Choroid plexus epithelial cell (primary cell): ENCODE measurements at regions not wholly inside any gene's neighbourhood (a gene's known extent, or its start where the extent isn't known, plus 50 kb on each side); places are given as distances from the start of the nearest gene placed in this dataset.

Experiments used
- DNase-seq: peaks from one replicate; pipeline ENCODE4 v3.0.0-alpha.2; 2010; ENCODE audit warnings: low read depth
- H3K4me3 ChIP-seq: 2 replicates; pipeline ENCODE4 v1.5.1; 2011; ENCODE audit warnings: low read depth, mild to moderate bottlenecking, control low read depth, low read length, moderate library complexity
- TF ChIP-seq, protein P1 (sequence below): conservative IDR thresholded peaks from 2 replicates; pipeline ENCODE4 v1.5.1; 2011; ENCODE audit warnings: low read depth, mild to moderate bottlenecking, control low read depth, inconsistent platforms, low read length, moderate library complexity

DNA sequence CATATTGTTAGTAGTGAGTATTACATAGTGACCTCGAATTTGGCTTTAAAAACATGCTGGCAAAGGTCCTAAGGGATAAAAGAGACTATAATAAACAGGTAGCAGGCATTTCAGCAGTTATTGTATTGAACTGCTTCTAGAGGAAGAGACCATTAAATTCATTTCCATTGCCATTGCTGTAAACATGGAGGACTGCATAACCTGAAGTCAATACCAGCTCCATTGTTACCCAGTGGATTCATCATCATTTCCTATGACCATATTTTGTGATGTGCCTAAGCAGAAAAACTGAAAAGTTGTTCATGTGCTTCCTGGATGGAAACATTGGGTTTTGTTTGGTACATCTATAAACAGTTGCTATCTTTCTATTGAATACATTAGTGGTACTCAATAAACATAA, 482.5 kb upstream of the UBE2E2 start:
- H3K4me3 ChIP-seq, result no peak overlapping the region
- TF ChIP-seq, protein P1, sequence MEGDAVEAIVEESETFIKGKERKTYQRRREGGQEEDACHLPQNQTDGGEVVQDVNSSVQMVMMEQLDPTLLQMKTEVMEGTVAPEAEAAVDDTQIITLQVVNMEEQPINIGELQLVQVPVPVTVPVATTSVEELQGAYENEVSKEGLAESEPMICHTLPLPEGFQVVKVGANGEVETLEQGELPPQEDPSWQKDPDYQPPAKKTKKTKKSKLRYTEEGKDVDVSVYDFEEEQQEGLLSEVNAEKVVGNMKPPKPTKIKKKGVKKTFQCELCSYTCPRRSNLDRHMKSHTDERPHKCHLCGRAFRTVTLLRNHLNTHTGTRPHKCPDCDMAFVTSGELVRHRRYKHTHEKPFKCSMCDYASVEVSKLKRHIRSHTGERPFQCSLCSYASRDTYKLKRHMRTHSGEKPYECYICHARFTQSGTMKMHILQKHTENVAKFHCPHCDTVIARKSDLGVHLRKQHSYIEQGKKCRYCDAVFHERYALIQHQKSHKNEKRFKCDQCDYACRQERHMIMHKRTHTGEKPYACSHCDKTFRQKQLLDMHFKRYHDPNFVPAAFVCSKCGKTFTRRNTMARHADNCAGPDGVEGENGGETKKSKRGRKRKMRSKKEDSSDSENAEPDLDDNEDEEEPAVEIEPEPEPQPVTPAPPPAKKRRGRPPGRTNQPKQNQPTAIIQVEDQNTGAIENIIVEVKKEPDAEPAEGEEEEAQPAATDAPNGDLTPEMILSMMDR, result no peak
- DNase-seq, result no peak

DNA sequence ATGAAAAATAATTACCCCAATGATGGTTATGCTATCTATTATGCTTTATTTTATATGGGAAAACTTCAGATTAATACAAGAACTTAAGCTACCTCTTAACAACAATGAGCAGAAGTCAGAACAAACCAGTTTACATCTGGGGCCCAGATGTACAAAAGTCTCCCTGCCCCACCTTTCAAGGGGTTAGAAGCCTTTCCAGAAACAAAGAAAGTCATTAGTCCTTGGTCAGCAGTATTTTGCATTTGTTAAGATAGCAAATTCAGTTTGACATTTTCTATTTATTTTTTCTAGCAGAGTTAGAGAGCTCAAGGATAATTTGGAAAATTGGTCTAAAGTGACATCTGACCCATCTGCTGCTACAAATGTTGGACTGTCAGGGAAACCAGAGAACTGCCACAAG, 478.7 kb upstream of the UBE2E2 start:
- DNase-seq, result no peak
- TF ChIP-seq, protein P1, result no peak
- H3K4me3 ChIP-seq, result no peak overlapping the region

DNA sequence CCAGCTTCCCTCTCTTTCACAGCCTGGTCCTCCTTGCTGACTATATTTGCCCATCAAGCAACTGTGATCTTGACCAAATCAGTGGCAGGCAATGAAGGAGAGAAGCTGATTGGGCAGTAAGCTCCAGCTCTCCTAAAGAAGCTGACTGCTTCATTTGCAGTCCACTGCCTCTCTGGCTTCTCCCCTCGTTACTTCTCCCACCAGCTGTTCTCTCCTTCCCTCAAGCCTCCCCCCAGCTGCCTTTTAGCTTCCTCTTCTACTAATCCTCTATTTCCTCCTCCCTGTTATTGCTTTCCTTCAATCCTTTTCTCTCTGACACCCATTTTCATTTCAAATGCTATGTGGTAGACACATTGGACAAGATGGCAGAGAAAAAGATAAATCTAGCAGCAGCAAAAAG, 474.7 kb upstream of the UBE2E2 start:
- no peak overlapping the region for H3K4me3 ChIP-seq
- DNase-seq, result no peak
- TF ChIP-seq, protein P1, result no peak

DNA sequence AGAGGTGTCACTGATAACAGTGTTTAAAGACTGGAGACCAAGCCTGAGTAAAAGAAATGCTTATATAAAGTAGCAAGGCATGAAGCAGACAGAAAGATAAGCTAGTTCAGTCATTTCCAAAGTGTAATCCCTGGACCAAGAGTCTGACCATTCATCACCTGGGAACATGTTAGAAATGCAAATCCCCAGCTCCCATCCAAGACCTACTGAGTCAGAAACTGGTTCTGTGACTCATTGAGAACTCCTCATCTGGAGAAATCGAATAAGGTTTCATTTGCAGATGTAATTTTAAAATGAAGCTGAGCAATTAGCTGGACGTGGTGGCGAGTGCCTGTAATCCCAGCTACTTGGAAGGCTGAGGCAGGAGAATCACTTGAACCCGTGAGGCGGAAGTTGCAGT, 473.9 kb upstream of the UBE2E2 start:
- TF ChIP-seq, protein P1, result no peak
- H3K4me3 ChIP-seq, result no peak overlapping the region
- no peak for DNase-seq

DNA sequence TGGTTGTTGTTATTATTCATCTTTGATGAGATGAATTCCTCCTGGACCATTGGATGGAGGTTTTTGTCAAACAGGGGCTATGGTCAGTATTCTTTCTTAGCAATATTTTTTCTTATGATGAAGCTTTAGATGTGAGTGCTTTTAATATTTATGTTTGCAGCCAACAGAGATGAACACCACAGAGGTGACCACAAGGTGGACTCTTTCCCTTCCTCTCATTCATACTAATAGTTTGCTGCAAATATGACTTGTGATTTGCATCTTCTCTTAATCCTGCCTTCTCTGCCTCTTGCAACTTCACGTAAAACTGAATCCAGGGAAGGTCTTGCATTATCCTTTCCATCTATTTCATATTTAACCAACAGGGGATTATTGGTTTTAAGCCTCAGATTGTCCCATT, 473.1 kb upstream of the UBE2E2 start:
- no peak overlapping the region for H3K4me3 ChIP-seq
- TF ChIP-seq, protein P1, result peak; percentile 38
- peak; percentile 33 for DNase-seq

DNA sequence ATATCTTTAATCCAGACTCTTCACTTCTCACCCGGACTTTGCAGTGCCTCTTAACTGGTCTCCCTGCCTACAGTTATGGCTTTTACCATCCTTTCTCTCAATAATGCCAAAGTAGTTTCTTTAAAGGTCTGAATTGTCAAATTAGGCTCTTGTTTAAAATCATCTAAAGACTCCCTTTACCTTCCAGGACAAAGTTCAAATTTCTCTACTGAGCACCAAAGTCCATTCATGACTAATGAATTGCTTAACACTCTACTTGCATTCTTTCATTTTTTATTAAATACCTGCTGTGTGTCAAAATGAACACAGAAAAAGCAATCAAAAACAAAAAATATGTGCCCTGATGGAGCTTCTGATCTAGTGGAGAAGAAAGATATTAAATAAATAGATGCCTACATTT, 472.4 kb upstream of the UBE2E2 start:
- no peak overlapping the region for H3K4me3 ChIP-seq
- DNase-seq, result no peak
- TF ChIP-seq, protein P1, result no peak

DNA sequence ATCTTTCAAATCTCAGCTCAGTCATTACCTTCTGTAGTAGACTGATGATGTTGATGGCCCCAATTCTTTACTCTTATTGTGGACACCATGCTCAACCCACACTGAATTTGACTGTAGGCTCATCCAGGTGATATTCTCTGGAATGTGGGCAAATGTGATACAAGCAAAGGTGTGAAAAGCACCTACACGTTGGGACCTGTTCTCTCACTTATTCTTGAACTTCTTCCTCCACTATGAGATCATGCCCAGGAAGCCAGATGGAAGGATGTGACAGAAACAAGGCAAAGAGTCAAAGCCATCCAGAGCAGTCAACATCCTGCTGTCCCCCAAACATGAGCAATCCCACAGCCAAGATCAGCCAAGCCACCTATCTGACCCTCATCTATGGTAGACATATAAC, 471.2 kb upstream of the UBE2E2 start:
- no peak for DNase-seq
- TF ChIP-seq, protein P1, result no peak
- no peak overlapping the region for H3K4me3 ChIP-seq
